Activated T-cell treated with anti-CD3 and anti-CD28 coated beads, Interleukin-2, amount 50 U/mL, for 4 hours (primary cell): ENCODE measurements at regions not wholly inside any gene's neighbourhood (a gene's known extent, or its start where the extent isn't known, plus 50 kb on each side); places are given as distances from the start of the nearest gene placed in this dataset.
"Not testable (repeated sequence)": the region's sequence is repeated elsewhere in the genome, so short reads cannot be mapped to it uniquely, and the experiment has no call there.

ENCODE experiments used
- ATAC-seq, 2 donors: fragments of 200-7000 bp; cut with Tn5 transposase; one replicate each; pipeline ENCODE4 v1.10.0; 2021
- DNase-seq: peaks from one replicate; pipeline ENCODE4 v3.0.0-alpha.2; 2020
- H3K27me3 Mint-ChIP-seq: one replicate; pipeline ENCODE4 v1.8.0; 2021; ENCODE audit warnings: low read depth, mixed read lengths
- H3K36me3 Mint-ChIP-seq: one replicate; pipeline ENCODE4 v1.8.0; 2022; ENCODE audit warnings: mixed read lengths; ENCODE audit not compliant: insufficient read depth
- H3K4me1 Mint-ChIP-seq: one replicate; pipeline ENCODE4 v1.8.0; 2021; ENCODE audit warnings: low read depth, mixed read lengths
- H3K4me3 Mint-ChIP-seq: one replicate; pipeline ENCODE4 v1.8.0; 2021; ENCODE audit warnings: mild to moderate bottlenecking, moderate library complexity, mixed read lengths
- H3K9me3 Mint-ChIP-seq: one replicate; pipeline ENCODE4 v1.8.0; 2021; ENCODE audit warnings: mixed read lengths

- DNase-seq, H3K4me1 Mint-ChIP-seq, ATAC-seq, H3K4me3 Mint-ChIP-seq, H3K36me3 Mint-ChIP-seq, H3K27me3 Mint-ChIP-seq, H3K9me3 Mint-ChIP-seq: not testable (repeated sequence)
Measured at GRCh38 chr20:51943326-51943725, 141.0 kb upstream of the SALL4 start.

GRCh38 chr20:51941503-51941902, 139.2 kb upstream of the SALL4 start:
- H3K27me3 Mint-ChIP-seq, result peaks cover 3% of the 10 kb centered on the region
- ATAC-seq (no peak), DNase-seq (no peak)
- H3K9me3 Mint-ChIP-seq, result no peaks in the 10 kb centered on the region
- no peak overlapping the region for H3K4me3 Mint-ChIP-seq
- no peaks in the 10 kb centered on the region for H3K36me3 Mint-ChIP-seq
- H3K4me1 Mint-ChIP-seq, result no peaks in the 10 kb centered on the region

GRCh38 chr20:51939259-51939585, 136.9 kb upstream of the SALL4 start:
- Mint-ChIP-seq H3K4me1 (no peaks in the 10 kb centered on the region), H3K27me3 (peaks cover 3% of the 10 kb centered on the region), H3K4me3 (no peak overlapping the region)

GRCh38 chr20:51938559-51939258, 136.4 kb upstream of the SALL4 start:
- DNase-seq (no peak), ATAC-seq (no peak)
- no peaks in the 10 kb centered on the region for H3K36me3 Mint-ChIP-seq
- no peaks in the 10 kb centered on the region for H3K9me3 Mint-ChIP-seq
- H3K4me1 Mint-ChIP-seq, result no peaks in the 10 kb centered on the region
- H3K4me3 Mint-ChIP-seq, result no peak overlapping the region
- H3K27me3 Mint-ChIP-seq, result peaks cover 3% of the 10 kb centered on the region

More at GRCh38 chr20:51939259-51939585, 136.9 kb upstream of the SALL4 start:
- no peaks in the 10 kb centered on the region for H3K36me3 Mint-ChIP-seq
- no peak for ATAC-seq
- H3K9me3 Mint-ChIP-seq, result no peaks in the 10 kb centered on the region
- no peak for DNase-seq

GRCh38 chr20:51937779-51938178, 135.5 kb upstream of the SALL4 start:
- Mint-ChIP-seq H3K4me3 (no peak overlapping the region), H3K27me3 (peaks cover 1% of the 10 kb centered on the region), H3K4me1 (no peaks in the 10 kb centered on the region), H3K9me3 (no peaks in the 10 kb centered on the region), H3K36me3 (no peaks in the 10 kb centered on the region)
- DNase-seq, result no peak
- no peak for ATAC-seq

- ATAC-seq (no peak), DNase-seq (no peak)
- no peaks in the 10 kb centered on the region for H3K9me3 Mint-ChIP-seq
- no peaks in the 10 kb centered on the region for H3K27me3 Mint-ChIP-seq
- H3K4me1 Mint-ChIP-seq, result no peaks in the 10 kb centered on the region
- H3K36me3 Mint-ChIP-seq, result no peaks in the 10 kb centered on the region
- H3K4me3 Mint-ChIP-seq, result no peak overlapping the region
Measured at GRCh38 chr20:51936377-51936776, 134.1 kb upstream of the SALL4 start.

GRCh38 chr20:51935003-51935358, 132.7 kb upstream of the SALL4 start:
- DNase-seq (no peak), ATAC-seq (no peak)
- Mint-ChIP-seq H3K36me3 (no peaks in the 10 kb centered on the region), H3K4me1 (no peaks in the 10 kb centered on the region), H3K9me3 (no peaks in the 10 kb centered on the region), H3K4me3 (no peak overlapping the region), H3K27me3 (no peaks in the 10 kb centered on the region)

GRCh38 chr20:51934301-51935002, 132.1 kb upstream of the SALL4 start:
- Mint-ChIP-seq H3K4me3 (no peak overlapping the region), H3K36me3 (no peaks in the 10 kb centered on the region), H3K27me3 (no peaks in the 10 kb centered on the region), H3K4me1 (no peaks in the 10 kb centered on the region), H3K9me3 (no peaks in the 10 kb centered on the region)
- no peak for DNase-seq
- no peak for ATAC-seq

GRCh38 chr20:51931371-51931781, 129.1 kb upstream of the SALL4 start:
- ATAC-seq (no peak), DNase-seq (no peak)
- H3K4me3 Mint-ChIP-seq, result no peak overlapping the region
- H3K4me1 Mint-ChIP-seq, result no peaks in the 10 kb centered on the region
- H3K27me3 Mint-ChIP-seq, result no peaks in the 10 kb centered on the region
- H3K9me3 Mint-ChIP-seq, result no peaks in the 10 kb centered on the region
- no peaks in the 10 kb centered on the region for H3K36me3 Mint-ChIP-seq

- no peak overlapping the region for H3K4me3 Mint-ChIP-seq
- ATAC-seq (no peak), DNase-seq (no peak)
- H3K27me3 Mint-ChIP-seq, result no peaks in the 10 kb centered on the region
- no peaks in the 10 kb centered on the region for H3K4me1 Mint-ChIP-seq
- H3K36me3 Mint-ChIP-seq, result no peaks in the 10 kb centered on the region
- no peaks in the 10 kb centered on the region for H3K9me3 Mint-ChIP-seq
Measured at GRCh38 chr20:51930775-51931174, 128.5 kb upstream of the SALL4 start.

- Mint-ChIP-seq H3K36me3 (no peaks in the 10 kb centered on the region), H3K9me3 (no peaks in the 10 kb centered on the region), H3K4me3 (no peak overlapping the region), H3K27me3 (no peaks in the 10 kb centered on the region), H3K4me1 (no peaks in the 10 kb centered on the region)
- ATAC-seq, result no peak
- DNase-seq, result no peak
Measured at GRCh38 chr20:51928931-51929330, 126.6 kb upstream of the SALL4 start.

- DNase-seq, H3K9me3 Mint-ChIP-seq, ATAC-seq, H3K4me3 Mint-ChIP-seq, H3K36me3 Mint-ChIP-seq, H3K4me1 Mint-ChIP-seq, H3K27me3 Mint-ChIP-seq: not testable (repeated sequence)
Measured at GRCh38 chr20:51927970-51928369, 125.6 kb upstream of the SALL4 start.

GRCh38 chr20:51926670-51927305, 124.5 kb upstream of the SALL4 start:
- no peaks in the 10 kb centered on the region for H3K27me3 Mint-ChIP-seq
- no peaks in the 10 kb centered on the region for H3K9me3 Mint-ChIP-seq
- no peaks in the 10 kb centered on the region for H3K36me3 Mint-ChIP-seq
- ATAC-seq, result no peak
- DNase-seq, result no peak
- no peak overlapping the region for H3K4me3 Mint-ChIP-seq
- H3K4me1 Mint-ChIP-seq, result no peaks in the 10 kb centered on the region

- no peak for DNase-seq
- H3K4me3 Mint-ChIP-seq, result no peak overlapping the region
- no peaks in the 10 kb centered on the region for H3K4me1 Mint-ChIP-seq
- H3K36me3 Mint-ChIP-seq, result no peaks in the 10 kb centered on the region
- no peaks in the 10 kb centered on the region for H3K27me3 Mint-ChIP-seq
- no peaks in the 10 kb centered on the region for H3K9me3 Mint-ChIP-seq
- no peak for ATAC-seq
Measured at GRCh38 chr20:51924509-51924908, 122.2 kb upstream of the SALL4 start.

GRCh38 chr20:51923633-51924032, 121.3 kb upstream of the SALL4 start:
- ATAC-seq, result no peak
- Mint-ChIP-seq H3K4me3 (no peak overlapping the region), H3K9me3 (no peaks in the 10 kb centered on the region), H3K27me3 (no peaks in the 10 kb centered on the region), H3K4me1 (no peaks in the 10 kb centered on the region), H3K36me3 (no peaks in the 10 kb centered on the region)
- no peak for DNase-seq
